Activated CD4-positive, alpha-beta memory T cell treated with anti-CD3 and anti-CD28 coated beads for 36 hours (primary cell): ENCODE measurements at regions not wholly inside any gene's neighbourhood (a gene's known extent, or its start where the extent isn't known, plus 50 kb on each side); places are given as distances from the start of the nearest gene placed in this dataset.

Experiments
- CTCF ChIA-PET: fragments of 350-600 bp; sonication (Branson Sonifier 250); formaldehyde crosslinking; loops from one replicate; lab custom pipeline; 2021; ENCODE audit warnings: antibody characterized with exemption, inconsistent platforms; lab: Charles Lee
- POLR2A ChIA-PET: fragments of 350-600 bp; sonication (Branson Sonifier 250); formaldehyde crosslinking; loops from one replicate; lab custom pipeline; 2021; ENCODE audit warnings: antibody characterized with exemption; lab: Charles Lee
- DNase-seq: peaks from one replicate; pipeline ENCODE4 v3.0.0-alpha.2; 2020
- H3K27ac Mint-ChIP-seq: one replicate; pipeline ENCODE4 v1.8.0; 2021; ENCODE audit warnings: mixed read lengths
- H3K27me3 Mint-ChIP-seq: one replicate; pipeline ENCODE4 v1.8.0; 2021; ENCODE audit warnings: mixed read lengths
- H3K36me3 Mint-ChIP-seq: one replicate; pipeline ENCODE4 v1.8.0; 2021; ENCODE audit warnings: mixed read lengths
- H3K4me1 Mint-ChIP-seq: one replicate; pipeline ENCODE4 v1.8.0; 2021; ENCODE audit warnings: low read depth, mixed read lengths
- H3K4me3 Mint-ChIP-seq: one replicate; pipeline ENCODE4 v1.8.0; 2021; ENCODE audit warnings: mild to moderate bottlenecking, mixed read lengths
- H3K9me3 Mint-ChIP-seq: one replicate; pipeline ENCODE4 v1.8.0; 2021; ENCODE audit warnings: mixed read lengths
- intact Hi-C: fragments of 100-400 bp; cut with micrococcal nuclease; formaldehyde crosslinking; loops from one replicate; pipeline ENCODE4 v1.15.1; 2023

GRCh38 chr10:110375121-110375520 lies 70.4 kb upstream of the SMNDC1 start:
- Mint-ChIP-seq H3K36me3 (no peaks in the 10 kb centered on the region), H3K9me3 (no peaks in the 10 kb centered on the region), H3K4me1 (peaks cover 19% of the 10 kb centered on the region), H3K4me3 (no peak overlapping the region), H3K27me3 (no peaks in the 10 kb centered on the region), H3K27ac (no peak overlapping the region)
- intact Hi-C loops = no loop called here
- no peak for DNase-seq
- ChIA-PET CTCF (no interaction called here), POLR2A (no interaction called here)

GRCh38 chr10:110376021-110376766 lies 71.5 kb upstream of the SMNDC1 start:
- POLR2A ChIA-PET = no interaction called here
- Mint-ChIP-seq H3K27ac (no peak overlapping the region), H3K4me1 (peaks cover 25% of the 10 kb centered on the region)

GRCh38 chr10:110376767-110377160 lies 72.0 kb upstream of the SMNDC1 start:
- CTCF ChIA-PET = interaction anchor here (1.2 kb wide), 1 partner anchor 22 kb away, joined by 5 read pairs; no protein-coding TSS in a partner anchor
- Mint-ChIP-seq H3K27ac (no peak overlapping the region), H3K9me3 (no peaks in the 10 kb centered on the region), H3K36me3 (no peaks in the 10 kb centered on the region), H3K4me3 (no peak overlapping the region), H3K27me3 (no peaks in the 10 kb centered on the region), H3K4me1 (peaks cover 25% of the 10 kb centered on the region)
- intact Hi-C loops = no loop called here
- POLR2A ChIA-PET = no interaction called here
- DNase-seq = no peak

More at GRCh38 chr10:110376021-110376766, 71.5 kb upstream of the SMNDC1 start:
- Mint-ChIP-seq H3K4me3 (no peak overlapping the region), H3K36me3 (no peaks in the 10 kb centered on the region), H3K27me3 (no peaks in the 10 kb centered on the region), H3K9me3 (no peaks in the 10 kb centered on the region)
- CTCF ChIA-PET = no interaction called here
- intact Hi-C loops = no loop called here
- no peak for DNase-seq

- no peaks in the 10 kb centered on the region for H3K9me3 Mint-ChIP-seq
- H3K4me1 Mint-ChIP-seq = peaks cover 16% of the 10 kb centered on the region
- H3K4me3 Mint-ChIP-seq = no peak overlapping the region
- no peak overlapping the region for H3K27ac Mint-ChIP-seq
- POLR2A ChIA-PET = no interaction called here
- H3K36me3 Mint-ChIP-seq = no peaks in the 10 kb centered on the region
- CTCF ChIA-PET = interaction anchor here (1.2 kb wide), 1 partner anchor 23 kb away, joined by 5 read pairs; no protein-coding TSS in a partner anchor
- DNase-seq = no peak
- intact Hi-C loops = no loop called here
- no peaks in the 10 kb centered on the region for H3K27me3 Mint-ChIP-seq
These were observed 73.3 kb upstream of the SMNDC1 start for GRCh38 chr10:110378006-110378405.

GRCh38 chr10:110378533-110379108 lies 73.9 kb upstream of the SMNDC1 start:
- H3K4me1 Mint-ChIP-seq = peaks cover 11% of the 10 kb centered on the region
- no peaks in the 10 kb centered on the region for H3K27me3 Mint-ChIP-seq
- no peaks in the 10 kb centered on the region for H3K9me3 Mint-ChIP-seq
- intact Hi-C loops = no loop called here
- POLR2A ChIA-PET = no interaction called here
- H3K36me3 Mint-ChIP-seq = no peaks in the 10 kb centered on the region
- CTCF ChIA-PET = no interaction called here
- DNase-seq = no peak
- H3K27ac Mint-ChIP-seq = no peak overlapping the region
- H3K4me3 Mint-ChIP-seq = no peak overlapping the region

- Mint-ChIP-seq H3K36me3 (no peaks in the 10 kb centered on the region), H3K27ac (peak overlapping the region; percentile 6), H3K4me1 (peaks cover 8% of the 10 kb centered on the region), H3K9me3 (no peaks in the 10 kb centered on the region), H3K4me3 (no peak overlapping the region), H3K27me3 (no peaks in the 10 kb centered on the region)
- ChIA-PET CTCF (interaction anchor here (0.8 kb wide), 1 partner anchor 21 kb away, joined by 3 read pairs; no protein-coding TSS in a partner anchor), POLR2A (no interaction called here)
- intact Hi-C loops = no loop called here
- DNase-seq = no peak
These were observed 75.1 kb upstream of the SMNDC1 start for GRCh38 chr10:110379831-110380230.

GRCh38 chr10:110380293-110380692 lies 75.6 kb upstream of the SMNDC1 start:
- CTCF ChIA-PET = no interaction called here
- POLR2A ChIA-PET = no interaction called here
- Mint-ChIP-seq H3K36me3 (no peaks in the 10 kb centered on the region), H3K4me3 (no peak overlapping the region), H3K27ac (no peak overlapping the region), H3K27me3 (no peaks in the 10 kb centered on the region), H3K4me1 (peaks cover 8% of the 10 kb centered on the region), H3K9me3 (no peaks in the 10 kb centered on the region)
- intact Hi-C loops = no loop called here
- DNase-seq = no peak

GRCh38 chr10:110382695-110383094 lies 78.0 kb upstream of the SMNDC1 start:
- POLR2A ChIA-PET = no interaction called here
- CTCF ChIA-PET = no interaction called here
- H3K9me3 Mint-ChIP-seq = no peaks in the 10 kb centered on the region
- no peak for DNase-seq
- no peaks in the 10 kb centered on the region for H3K27me3 Mint-ChIP-seq
- no peaks in the 10 kb centered on the region for H3K36me3 Mint-ChIP-seq
- peaks cover 12% of the 10 kb centered on the region for H3K4me1 Mint-ChIP-seq
- H3K27ac Mint-ChIP-seq = no peak overlapping the region
- intact Hi-C loops = no loop called here
- H3K4me3 Mint-ChIP-seq = no peak overlapping the region

- Mint-ChIP-seq H3K27me3 (no peaks in the 10 kb centered on the region), H3K9me3 (no peaks in the 10 kb centered on the region), H3K4me3 (no peak overlapping the region), H3K27ac (peak overlapping the region; percentile 86), H3K36me3 (no peaks in the 10 kb centered on the region), H3K4me1 (peaks cover 21% of the 10 kb centered on the region)
- CTCF ChIA-PET = interaction anchor here (0.6 kb wide), 1 partner anchor 39 kb away, joined by 4 read pairs; no protein-coding TSS in a partner anchor
- DNase-seq = no peak
- intact Hi-C loops = no loop called here
- POLR2A ChIA-PET = no interaction called here
These were observed 82.9 kb upstream of the SMNDC1 start for GRCh38 chr10:110387617-110387982.

- Mint-ChIP-seq H3K4me1 (peaks cover 25% of the 10 kb centered on the region), H3K36me3 (no peaks in the 10 kb centered on the region), H3K27me3 (no peaks in the 10 kb centered on the region), H3K27ac (peak overlapping the region; percentile 86), H3K9me3 (no peaks in the 10 kb centered on the region), H3K4me3 (no peak overlapping the region)
- intact Hi-C loops = loop anchor here (1.0 kb wide), 3 partner anchors 26 to 38 kb away; no protein-coding TSS in a partner anchor
- POLR2A ChIA-PET = no interaction called here
- CTCF ChIA-PET = interaction anchor here (0.6 kb wide), 1 partner anchor 39 kb away, joined by 4 read pairs; no protein-coding TSS in a partner anchor
- DNase-seq = peak; percentile 65
These were observed 83.4 kb upstream of the SMNDC1 start for GRCh38 chr10:110387983-110388686.

- intact Hi-C loops = loop anchor here (1.0 kb wide), 3 partner anchors 26 to 38 kb away; no protein-coding TSS in a partner anchor
- Mint-ChIP-seq H3K27me3 (no peaks in the 10 kb centered on the region), H3K9me3 (no peaks in the 10 kb centered on the region), H3K27ac (peak overlapping the region; percentile 86), H3K4me1 (peaks cover 31% of the 10 kb centered on the region), H3K36me3 (no peaks in the 10 kb centered on the region), H3K4me3 (no peak overlapping the region)
- CTCF ChIA-PET = no interaction called here
- POLR2A ChIA-PET = no interaction called here
- no peak for DNase-seq
These were observed 84.0 kb upstream of the SMNDC1 start for GRCh38 chr10:110388687-110389052.

GRCh38 chr10:110389255-110389654 lies 84.5 kb upstream of the SMNDC1 start:
- Mint-ChIP-seq H3K4me3 (no peak overlapping the region), H3K27ac (no peak overlapping the region), H3K36me3 (no peaks in the 10 kb centered on the region), H3K9me3 (no peaks in the 10 kb centered on the region), H3K4me1 (peaks cover 33% of the 10 kb centered on the region), H3K27me3 (no peaks in the 10 kb centered on the region)
- POLR2A ChIA-PET = no interaction called here
- DNase-seq = no peak
- intact Hi-C loops = no loop called here
- CTCF ChIA-PET = no interaction called here
